Skin epidermis (tissue), 12 donors: ENCODE measurements at regions not wholly inside any gene's neighbourhood (a gene's known extent, or its start where the extent isn't known, plus 50 kb on each side); places are given as distances from the start of the nearest gene placed in this dataset.
"Not testable (repeated sequence)": the region's sequence is repeated elsewhere in the genome, so short reads cannot be mapped to it uniquely, and the experiment has no call there.

ENCODE experiments used
- H3K27ac ChIP-seq, 21 experiments: fragments of 200-600 bp; sonication (generic) in 11 of 21; one replicate each; pipeline ENCODE4 v1.5.0; 2020; ENCODE audit warnings: mild to moderate bottlenecking in 3 of 21, inconsistent platforms in 2 of 21, moderate library complexity in 2 of 21
- H3K4me3 ChIP-seq, 7 experiments: fragments of 200-600 bp; sonication (generic) in 2 of 7; one replicate each; pipeline ENCODE4 v1.5.0; 2020; ENCODE audit warnings: inconsistent platforms in 2 of 7, mild to moderate bottlenecking in 2 of 7, moderate library complexity in 1 of 7

DNA sequence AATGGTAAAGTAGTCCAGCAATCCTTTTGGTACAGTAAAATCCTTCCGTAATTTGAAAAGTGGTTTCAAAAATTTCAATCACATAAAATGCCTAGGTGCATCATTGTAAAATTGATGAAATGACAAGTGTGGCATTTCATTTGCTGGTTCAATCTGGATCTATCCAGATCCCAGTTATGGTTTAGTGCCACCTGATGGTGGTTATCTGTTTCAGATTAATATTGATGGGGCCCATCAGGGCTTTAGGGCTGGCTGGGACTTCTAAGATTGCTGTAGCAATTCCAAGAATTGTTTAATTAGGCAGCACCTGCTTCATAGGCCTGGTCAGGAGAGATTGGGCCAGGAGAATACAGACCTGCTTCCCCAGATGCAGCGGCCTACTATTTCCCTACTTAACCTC is 55.5 kb upstream of the PIK3C3 start:
- H3K4me3 ChIP-seq, result no peak overlapping the region
- no peak overlapping the region for H3K27ac ChIP-seq

DNA sequence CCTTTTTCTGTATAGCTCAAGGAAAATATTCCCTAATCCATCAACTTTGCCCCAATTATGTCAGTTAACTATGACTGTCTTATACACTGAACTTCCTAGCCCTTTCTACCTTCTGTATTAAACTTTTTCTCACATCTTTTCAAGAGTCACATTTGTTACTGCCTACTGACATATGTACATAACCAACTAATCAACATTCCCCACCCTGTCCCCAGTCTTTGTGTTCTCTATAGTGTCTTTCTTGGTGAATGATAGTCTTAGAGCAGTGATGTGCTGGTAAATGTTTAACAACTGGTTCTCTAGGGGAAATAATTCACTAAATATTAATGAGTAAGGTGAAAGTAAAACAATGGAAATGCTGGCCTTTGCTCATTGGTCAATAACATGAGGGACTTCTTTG is 61.6 kb upstream of the PIK3C3 start:
- no peak overlapping the region for H3K27ac ChIP-seq
- no peak overlapping the region for H3K4me3 ChIP-seq

- no peak overlapping the region for H3K4me3 ChIP-seq
- no peak overlapping the region for H3K27ac ChIP-seq
These were observed 67.9 kb upstream of the PIK3C3 start for GRCh38 chr18:41887100-41887499.

DNA sequence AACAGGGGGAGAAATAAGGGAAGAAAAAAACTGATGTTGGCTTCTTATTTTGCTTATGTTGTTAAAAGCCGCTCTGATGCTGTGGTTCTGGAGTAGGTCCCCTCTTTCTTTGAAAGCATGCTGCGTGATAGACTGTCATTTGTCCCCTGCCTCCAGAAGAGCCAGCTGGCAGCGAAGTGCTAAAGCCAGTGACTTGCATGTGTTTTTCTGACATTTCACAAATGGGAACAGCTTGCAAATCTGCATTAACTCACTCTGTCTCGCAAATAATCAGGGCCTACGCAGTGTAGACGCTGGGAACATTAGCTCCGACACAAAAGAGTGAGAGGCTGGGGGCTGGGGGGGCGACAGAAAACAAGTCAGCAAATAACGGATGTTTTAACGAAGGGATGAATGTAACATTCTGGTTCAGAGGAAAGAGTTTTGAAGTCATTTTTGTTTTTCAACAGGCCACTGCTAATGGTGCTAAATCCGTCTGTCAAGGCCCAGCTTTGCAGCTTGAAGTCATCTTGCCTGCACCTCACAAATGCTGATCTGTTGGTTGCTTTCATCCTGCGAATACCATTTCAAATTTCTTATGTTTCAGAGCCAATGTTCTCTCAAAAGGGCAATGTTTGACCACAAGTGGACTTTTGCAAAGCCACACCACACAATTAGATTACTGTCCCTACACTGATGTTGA is 68.8 kb upstream of the PIK3C3 start:
- no peak overlapping the region for H3K4me3 ChIP-seq
- H3K27ac ChIP-seq, result no peak overlapping the region

GRCh38 chr18:41881285-41881684 is 73.7 kb upstream of the PIK3C3 start:
- H3K27ac ChIP-seq, result no peak overlapping the region
- no peak overlapping the region for H3K4me3 ChIP-seq

DNA sequence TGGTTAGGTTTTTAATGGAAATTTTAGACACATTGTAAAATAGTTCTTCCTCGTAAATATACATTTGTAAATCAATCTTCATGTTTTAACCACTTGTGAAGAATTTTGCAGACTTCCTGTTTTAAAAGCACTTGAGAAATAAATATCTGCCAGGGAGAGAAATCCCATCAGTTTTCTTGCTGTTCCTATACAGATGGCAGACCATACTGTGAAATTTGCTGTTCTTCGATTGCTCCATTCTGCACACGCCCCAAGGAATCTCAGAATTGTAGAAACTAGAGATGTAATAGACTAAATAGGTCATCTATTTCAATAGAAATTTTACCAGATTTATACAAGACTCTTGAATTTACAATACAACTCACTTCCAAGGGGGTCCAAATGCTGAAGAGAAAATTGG is 75.8 kb upstream of the PIK3C3 start:
- Histone ChIP-seq H3K4me3 (no peak overlapping the region), H3K27ac (no peak overlapping the region)

DNA sequence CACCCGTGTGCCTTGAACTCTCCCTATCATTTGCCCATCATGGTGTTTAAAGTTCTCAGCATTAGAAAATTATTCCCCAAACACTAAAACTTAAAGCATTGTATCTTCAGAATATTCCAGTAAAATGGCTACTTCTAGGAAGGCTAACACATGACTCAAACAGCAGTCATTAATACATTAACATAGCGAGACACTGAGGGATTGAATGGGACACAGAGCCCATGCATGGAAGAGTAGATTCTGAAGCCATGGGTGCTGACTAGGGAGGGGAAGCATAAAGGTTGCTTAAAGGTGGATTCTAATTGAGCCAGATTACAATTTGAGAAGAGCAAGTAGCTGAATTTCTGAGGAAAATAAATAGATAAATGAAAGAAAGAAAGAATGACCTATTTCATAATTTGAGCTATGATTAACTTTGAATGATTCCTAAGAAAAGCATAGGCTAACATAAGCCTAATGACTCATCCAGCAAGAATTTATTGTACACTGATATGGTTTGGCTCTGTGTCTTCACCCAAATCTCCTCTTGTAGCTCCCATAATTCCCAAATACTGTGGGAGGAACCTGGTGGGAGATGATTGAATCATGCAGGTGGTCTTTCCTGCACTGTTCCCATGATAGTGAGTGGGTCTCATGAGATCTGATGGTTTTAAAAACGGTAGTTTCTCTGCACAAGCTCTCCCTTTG is 79.8 kb upstream of the PIK3C3 start:
- Histone ChIP-seq H3K4me3 (no peak overlapping the region), H3K27ac (no peak overlapping the region)

- no peak overlapping the region for H3K4me3 ChIP-seq
These were observed 81.3 kb upstream of the PIK3C3 start for GRCh38 chr18:41873730-41874129.

DNA sequence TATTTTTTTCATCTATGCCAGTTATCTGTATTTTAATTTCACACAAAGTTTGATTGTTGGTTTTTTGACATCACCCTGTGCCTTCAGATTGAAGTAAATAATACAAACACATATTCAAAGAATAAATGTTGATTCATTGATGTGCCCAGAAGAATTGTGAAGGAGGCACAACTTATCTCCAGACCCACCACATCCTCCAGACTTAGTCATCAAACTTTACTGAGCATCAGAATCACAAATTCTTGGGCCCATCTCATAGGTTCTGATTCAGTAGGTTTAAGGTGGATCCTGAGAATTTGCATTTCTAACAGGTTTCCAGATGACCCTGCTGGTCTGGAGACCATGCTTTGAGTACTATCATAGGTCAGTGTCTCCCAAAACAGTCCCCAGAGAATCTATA is 82.8 kb upstream of the PIK3C3 start:
- Histone ChIP-seq H3K4me3 (no peak overlapping the region), H3K27ac (no peak overlapping the region)

More at GRCh38 chr18:41873730-41874129, 81.3 kb upstream of the PIK3C3 start:
- no peak overlapping the region for H3K27ac ChIP-seq

DNA sequence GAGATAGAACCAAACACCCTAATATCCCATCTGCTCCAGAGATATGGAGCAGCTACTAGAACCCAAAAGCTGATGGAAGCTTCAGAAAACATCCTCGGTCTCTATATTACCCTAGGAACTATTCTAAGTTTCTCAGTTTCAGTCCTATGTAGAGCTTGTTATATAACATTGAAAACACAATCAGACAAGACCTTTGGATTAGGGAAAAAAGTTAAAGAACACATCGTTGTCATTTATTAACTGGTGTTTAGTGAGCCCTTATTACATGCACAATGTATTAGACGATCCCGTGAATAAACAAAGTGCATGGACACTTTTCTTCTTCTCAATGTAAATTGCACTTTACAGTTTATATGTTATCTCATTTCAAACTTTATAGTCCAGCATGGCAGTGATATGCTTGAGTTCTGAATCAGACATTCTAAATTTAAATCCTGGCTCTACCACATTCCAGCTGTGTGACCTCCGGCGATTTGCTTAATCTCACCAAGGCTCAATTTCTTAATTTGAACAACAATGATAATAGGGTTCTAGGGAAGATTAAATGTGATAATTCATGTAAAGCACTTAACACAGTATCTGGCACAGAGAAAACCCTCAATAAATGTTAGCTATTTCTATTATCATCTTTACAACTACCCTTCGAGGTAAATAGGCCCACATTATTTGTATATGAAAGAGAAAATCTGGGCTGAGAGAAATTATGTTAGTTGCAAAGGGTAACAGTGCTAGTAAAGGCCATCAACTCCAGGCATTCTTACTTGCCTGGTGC is 83.6 kb upstream of the PIK3C3 start:
- H3K4me3 ChIP-seq, result no peak overlapping the region

DNA sequence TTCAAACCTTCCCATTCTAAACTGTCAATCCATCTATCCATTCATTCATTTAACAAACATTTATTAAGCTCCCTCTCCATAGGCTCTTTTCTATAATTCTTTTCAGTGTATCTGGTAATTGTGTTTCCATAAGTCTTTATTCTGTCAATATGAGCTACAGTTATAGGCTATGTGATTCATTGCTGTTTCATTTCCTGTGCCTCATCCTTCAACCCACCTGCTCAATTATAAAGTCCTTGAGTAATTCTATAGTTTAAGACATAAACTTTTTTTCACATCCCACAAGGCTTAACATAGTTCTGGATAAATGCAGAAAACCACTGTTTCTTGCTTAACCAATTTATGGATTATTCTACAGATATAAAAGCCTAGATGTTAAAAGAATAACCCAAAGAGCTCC is 84.2 kb upstream of the PIK3C3 start:
- no peak overlapping the region for H3K4me3 ChIP-seq
- no peak overlapping the region for H3K27ac ChIP-seq

More for the DNA sequence above, 83.6 kb upstream of the PIK3C3 start:
- H3K27ac ChIP-seq, result no peak overlapping the region

GRCh38 chr18:41870191-41870590 is 84.8 kb upstream of the PIK3C3 start:
- no peak overlapping the region for H3K4me3 ChIP-seq
- H3K27ac ChIP-seq, result no peak overlapping the region

DNA sequence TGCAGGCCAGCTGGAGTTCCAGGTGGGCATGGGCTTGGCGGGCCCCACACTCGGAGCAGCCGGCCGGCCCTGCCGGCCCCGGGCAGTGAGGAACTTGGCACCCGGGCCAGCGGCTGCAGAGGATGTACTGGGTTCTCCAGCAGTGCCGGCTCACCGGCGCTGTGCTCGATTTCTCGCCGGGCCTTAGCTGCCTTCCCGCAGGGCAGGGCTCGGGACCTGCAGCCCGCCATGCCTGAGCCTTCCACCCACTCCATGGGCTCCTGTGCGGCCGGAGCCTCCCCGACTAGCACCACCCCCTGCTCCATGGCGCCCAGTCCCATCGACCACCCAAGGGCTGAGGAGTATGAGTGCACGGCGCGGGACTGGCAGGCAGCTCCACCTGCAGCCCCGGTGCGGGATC is 89.2 kb upstream of the PIK3C3 start:
- H3K4me3 ChIP-seq, H3K27ac ChIP-seq: not testable (repeated sequence)

GRCh38 chr18:41864216-41864615 is 90.8 kb upstream of the PIK3C3 start:
- Histone ChIP-seq H3K27ac (no peak overlapping the region), H3K4me3 (no peak overlapping the region)

- no peak overlapping the region for H3K4me3 ChIP-seq
- H3K27ac ChIP-seq, result no peak overlapping the region
These were observed 92.1 kb upstream of the PIK3C3 start for GRCh38 chr18:41862921-41863320.

GRCh38 chr18:41860987-41861386 is 94.0 kb upstream of the PIK3C3 start:
- H3K4me3 ChIP-seq, result no peak overlapping the region
- no peak overlapping the region for H3K27ac ChIP-seq

- Histone ChIP-seq H3K4me3 (no peak overlapping the region), H3K27ac (no peak overlapping the region)
These were observed 96.1 kb upstream of the PIK3C3 start for GRCh38 chr18:41858761-41859555.

DNA sequence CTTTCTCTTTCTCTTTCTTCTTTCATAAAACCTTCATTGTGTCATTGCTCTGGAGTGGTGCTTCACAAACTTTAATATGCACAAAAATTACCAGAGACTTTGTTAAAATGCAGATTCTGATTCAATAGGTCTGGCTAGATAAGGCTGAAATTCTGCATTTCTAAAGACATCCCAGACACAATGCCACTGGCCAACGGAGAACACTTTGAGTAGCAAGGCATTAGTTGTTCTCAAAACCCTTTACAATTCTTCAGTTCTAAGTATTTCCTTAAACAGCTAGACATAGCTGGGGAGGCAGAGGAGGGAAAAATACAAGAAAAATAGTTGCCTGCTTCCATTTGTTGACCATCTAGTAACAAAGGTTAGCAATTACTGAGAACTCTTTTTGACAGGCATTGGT is 101.8 kb upstream of the PIK3C3 start:
- Histone ChIP-seq H3K4me3 (no peak overlapping the region), H3K27ac (no peak overlapping the region)

- no peak overlapping the region for H3K27ac ChIP-seq
- no peak overlapping the region for H3K4me3 ChIP-seq
These were observed 104.3 kb upstream of the PIK3C3 start for GRCh38 chr18:41850781-41851180.

DNA sequence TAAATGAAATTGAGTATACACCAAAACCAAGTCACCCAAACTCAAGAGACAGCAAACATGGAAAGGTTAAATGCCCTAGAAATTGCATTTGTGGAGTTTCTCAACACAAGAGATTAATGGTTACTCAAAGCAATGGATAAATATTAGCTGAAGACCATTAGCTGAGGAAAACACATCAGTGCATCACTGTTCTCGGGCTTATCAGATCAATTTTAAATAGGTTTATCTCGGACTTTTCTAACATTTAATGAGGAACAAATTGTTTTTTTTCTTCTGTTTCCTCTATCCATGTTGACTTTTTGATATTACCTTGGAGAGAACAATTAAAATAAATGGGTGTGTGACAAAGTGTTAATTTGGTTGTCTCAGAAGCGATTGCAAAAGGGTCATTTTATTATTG is 105.4 kb upstream of the PIK3C3 start:
- H3K27ac ChIP-seq, result no peak overlapping the region
- H3K4me3 ChIP-seq, result no peak overlapping the region
